ENCODE measurements at regions not wholly inside any gene's neighbourhood (a gene's known extent, or its start where the extent isn't known, plus 50 kb on each side); places are given as distances from the start of the nearest gene placed in this dataset.

- no peak for DNase-seq
Observed at GRCh38 chr19:13604902-13605586, 98.8 kb upstream of the CACNA1A start.

- no peak for DNase-seq
Observed at GRCh38 chr19:13600802-13601201, 94.5 kb upstream of the CACNA1A start.

- no peak for DNase-seq
Observed at GRCh38 chr19:13600091-13600490, 93.8 kb upstream of the CACNA1A start.

- no peak for DNase-seq
Observed at GRCh38 chr19:13599681-13600080, 93.4 kb upstream of the CACNA1A start.

GRCh38 chr19:13598098-13598497, 91.8 kb upstream of the CACNA1A start:
- DNase-seq = no peak

GRCh38 chr19:13597640-13598039, 91.4 kb upstream of the CACNA1A start:
- DNase-seq = peak; percentile 26

GRCh38 chr19:13588957-13589833, 82.9 kb upstream of the CACNA1A start:
- DNase-seq = peak; percentile 55

GRCh38 chr19:13585512-13585911, 79.2 kb upstream of the CACNA1A start:
- DNase-seq = no peak

GRCh38 chr19:13583753-13584152, 77.5 kb upstream of the CACNA1A start:
- DNase-seq = no peak

- no peak for DNase-seq
Observed at GRCh38 chr19:13583114-13583513, 76.8 kb upstream of the CACNA1A start.

- no peak for DNase-seq
Observed at GRCh38 chr19:13581576-13581975, 75.3 kb upstream of the CACNA1A start.

- DNase-seq = no peak
Observed at GRCh38 chr19:13579388-13580060, 73.2 kb upstream of the CACNA1A start.

GRCh38 chr19:13576726-13577125, 70.4 kb upstream of the CACNA1A start:
- no peak for DNase-seq

GRCh38 chr19:13574933-13575332, 68.7 kb upstream of the CACNA1A start:
- no peak for DNase-seq

GRCh38 chr19:13573056-13573667, 66.9 kb upstream of the CACNA1A start:
- DNase-seq = no peak

- DNase-seq = no peak
Observed at GRCh38 chr19:13561461-13561860, 55.2 kb upstream of the CACNA1A start.

GRCh38 chr19:13557756-13558398, 51.6 kb upstream of the CACNA1A start:
- DNase-seq = no peak

GRCh38 chr19:13556552-13556951, 50.3 kb upstream of the CACNA1A start:
- no peak for DNase-seq

Data from NCI-H1694 (cell line).